Right atrium auricular region (tissue), 2 donors: ENCODE measurements at regions not wholly inside any gene's neighbourhood (a gene's known extent, or its start where the extent isn't known, plus 50 kb on each side); places are given as distances from the start of the nearest gene placed in this dataset.

Source experiments
- DNase-seq: peaks from one replicate; pipeline ENCODE4 v3.0.0-alpha.2; 2019; ENCODE audit warnings: low spot score
- H3K27ac ChIP-seq, 2 donors: fragments of 200-600 bp; sonication (generic); 1 replicate in 1 of 2; 2 replicates in 1 of 2; pipeline ENCODE4 v1.5.1; 2016 to 2019
- H3K27me3 ChIP-seq, 2 donors: fragments of 200-600 bp; sonication (generic); one replicate each; pipeline versions ENCODE4 v1.5.1 to v1.6.0; 2017 to 2019
- H3K36me3 ChIP-seq: fragments of 200-600 bp; sonication (generic); one replicate; pipeline ENCODE4 v1.5.1; 2016
- H3K4me1 ChIP-seq, 2 donors: fragments of 200-600 bp; sonication (generic); one replicate each; pipeline versions ENCODE4 v1.5.1 to v1.6.0; 2017 to 2019
- H3K4me3 ChIP-seq, 2 donors: fragments of 200-600 bp; sonication (generic); 1 replicate in 1 of 2; 2 replicates in 1 of 2; pipeline ENCODE4 v1.5.1; 2017 to 2019; ENCODE audit warnings: mild to moderate bottlenecking in 1 of 2, moderate library complexity in 1 of 2
- H3K9me3 ChIP-seq, 2 donors: fragments of 200-600 bp; sonication (generic); one replicate each; pipeline ENCODE4 v1.5.1; 2019
- CTCF ChIP-seq, 2 donors: fragments of 200-600 bp; sonication (generic); IDR thresholded peaks; one replicate each; pipeline ENCODE4 v1.5.1; 2019; ENCODE audit warnings: antibody characterized with exemption in 2 of 2

- H3K9me3 ChIP-seq: no peaks in the 10 kb centered on the region
- H3K4me1 ChIP-seq: no peaks in the 10 kb centered on the region
- no peak overlapping the region for H3K4me3 ChIP-seq
- no peak overlapping the region for H3K27ac ChIP-seq
- no peak for TF ChIP-seq CTCF (IDR thresholded peaks at IDR 0.05)
- H3K36me3 ChIP-seq: no peaks in the 10 kb centered on the region
- no peaks in the 10 kb centered on the region for H3K27me3 ChIP-seq
- DNase-seq: no peak
These were observed 51.8 kb downstream of the POM121L12 start for GRCh38 chr7:53087274-53087673.

GRCh38 chr7:53094191-53094590 lies 58.8 kb downstream of the POM121L12 start:
- no peak for TF ChIP-seq CTCF (IDR thresholded peaks at IDR 0.05)
- Histone ChIP-seq H3K4me1 (no peaks in the 10 kb centered on the region), H3K27ac (no peak overlapping the region), H3K36me3 (no peaks in the 10 kb centered on the region), H3K9me3 (no peaks in the 10 kb centered on the region), H3K4me3 (no peak overlapping the region), H3K27me3 (no peaks in the 10 kb centered on the region)
- no peak for DNase-seq

GRCh38 chr7:53094827-53095226 lies 59.4 kb downstream of the POM121L12 start:
- Histone ChIP-seq H3K9me3 (no peaks in the 10 kb centered on the region), H3K36me3 (no peaks in the 10 kb centered on the region), H3K27me3 (no peaks in the 10 kb centered on the region), H3K4me1 (no peaks in the 10 kb centered on the region), H3K27ac (no peak overlapping the region), H3K4me3 (no peak overlapping the region)
- no peak for DNase-seq
- TF ChIP-seq CTCF (IDR thresholded peaks at IDR 0.05): no peak

GRCh38 chr7:53095731-53096501 lies 60.5 kb downstream of the POM121L12 start:
- H3K9me3 ChIP-seq: no peaks in the 10 kb centered on the region
- H3K27me3 ChIP-seq: no peaks in the 10 kb centered on the region
- no peaks in the 10 kb centered on the region for H3K4me1 ChIP-seq
- no peaks in the 10 kb centered on the region for H3K36me3 ChIP-seq
- no peak overlapping the region for H3K4me3 ChIP-seq
- DNase-seq: no peak
- TF ChIP-seq CTCF (IDR thresholded peaks at IDR 0.05): no peak
- H3K27ac ChIP-seq: no peak overlapping the region

- Histone ChIP-seq H3K9me3 (no peaks in the 10 kb centered on the region), H3K4me1 (no peaks in the 10 kb centered on the region), H3K36me3 (no peaks in the 10 kb centered on the region), H3K27me3 (no peaks in the 10 kb centered on the region), H3K4me3 (no peak overlapping the region), H3K27ac (no peak overlapping the region)
- TF ChIP-seq CTCF (IDR thresholded peaks at IDR 0.05): no peak
- DNase-seq: no peak
These were observed 64.7 kb downstream of the POM121L12 start for GRCh38 chr7:53100091-53100490.

GRCh38 chr7:53101026-53101425 lies 65.6 kb downstream of the POM121L12 start:
- no peaks in the 10 kb centered on the region for H3K9me3 ChIP-seq
- TF ChIP-seq CTCF (IDR thresholded peaks at IDR 0.05): no peak
- H3K4me1 ChIP-seq: no peaks in the 10 kb centered on the region
- H3K27ac ChIP-seq: no peak overlapping the region
- H3K4me3 ChIP-seq: no peak overlapping the region
- no peak for DNase-seq
- H3K27me3 ChIP-seq: no peaks in the 10 kb centered on the region
- no peaks in the 10 kb centered on the region for H3K36me3 ChIP-seq
